ENCODE measurements at regions not wholly inside any gene's neighbourhood (a gene's known extent, or its start where the extent isn't known, plus 50 kb on each side); places are given as distances from the start of the nearest gene placed in this dataset.

GRCh38 chr13:60654415-60654814, 257.4 kb downstream of the TDRD3 start:
- intact Hi-C loops (cut with DNase I; ENCODE audit: low total_unique reads) = no loop called here
- TF ChIP-seq, protein P1, sequence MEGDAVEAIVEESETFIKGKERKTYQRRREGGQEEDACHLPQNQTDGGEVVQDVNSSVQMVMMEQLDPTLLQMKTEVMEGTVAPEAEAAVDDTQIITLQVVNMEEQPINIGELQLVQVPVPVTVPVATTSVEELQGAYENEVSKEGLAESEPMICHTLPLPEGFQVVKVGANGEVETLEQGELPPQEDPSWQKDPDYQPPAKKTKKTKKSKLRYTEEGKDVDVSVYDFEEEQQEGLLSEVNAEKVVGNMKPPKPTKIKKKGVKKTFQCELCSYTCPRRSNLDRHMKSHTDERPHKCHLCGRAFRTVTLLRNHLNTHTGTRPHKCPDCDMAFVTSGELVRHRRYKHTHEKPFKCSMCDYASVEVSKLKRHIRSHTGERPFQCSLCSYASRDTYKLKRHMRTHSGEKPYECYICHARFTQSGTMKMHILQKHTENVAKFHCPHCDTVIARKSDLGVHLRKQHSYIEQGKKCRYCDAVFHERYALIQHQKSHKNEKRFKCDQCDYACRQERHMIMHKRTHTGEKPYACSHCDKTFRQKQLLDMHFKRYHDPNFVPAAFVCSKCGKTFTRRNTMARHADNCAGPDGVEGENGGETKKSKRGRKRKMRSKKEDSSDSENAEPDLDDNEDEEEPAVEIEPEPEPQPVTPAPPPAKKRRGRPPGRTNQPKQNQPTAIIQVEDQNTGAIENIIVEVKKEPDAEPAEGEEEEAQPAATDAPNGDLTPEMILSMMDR (IDR thresholded peaks at IDR 0.05) = no peak
- no peak for TF ChIP-seq POLR2A (IDR thresholded peaks at IDR 0.05)
- no peak for DNase-seq (ENCODE audit: low spot score in 2 of 2)

DNA sequence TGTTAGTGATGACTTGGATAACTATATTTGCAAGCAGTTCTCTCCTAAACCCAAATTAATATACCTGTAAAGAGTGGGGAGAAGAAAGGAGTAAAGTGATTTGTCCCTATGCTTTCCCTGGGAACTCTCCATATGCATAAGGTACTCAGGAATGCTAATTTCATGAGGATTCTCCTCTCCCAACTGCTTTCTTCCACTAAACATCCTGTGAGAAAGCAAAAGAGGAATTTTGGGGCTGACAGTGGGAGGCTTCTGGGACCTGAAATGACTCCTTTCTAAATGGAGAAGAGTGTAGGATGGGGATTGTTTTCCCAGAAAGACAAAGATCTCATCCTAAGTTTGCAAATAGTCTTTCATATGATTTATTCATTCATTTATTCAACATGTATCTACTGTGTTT, 250.5 kb downstream of the TDRD3 start:
- DNase-seq (ENCODE audit: low spot score in 2 of 2) = no peak
- H3K4me3 ChIP-seq (ENCODE audit: low read depth, poor library complexity, severe bottlenecking) = no peak overlapping the region
- TF ChIP-seq POLR2A (IDR thresholded peaks at IDR 0.05) = no peak
- TF ChIP-seq, protein P1 (IDR thresholded peaks at IDR 0.05) = no peak
- intact Hi-C loops (cut with DNase I; ENCODE audit: low total_unique reads) = no loop called here

More at GRCh38 chr13:60654415-60654814, 257.4 kb downstream of the TDRD3 start:
- no peak overlapping the region for H3K4me3 ChIP-seq (ENCODE audit: low read depth, poor library complexity, severe bottlenecking)
- 33 to 35% methylated on average over 1 of the region's 1 CpG for WGBS, 2 donors

DNA sequence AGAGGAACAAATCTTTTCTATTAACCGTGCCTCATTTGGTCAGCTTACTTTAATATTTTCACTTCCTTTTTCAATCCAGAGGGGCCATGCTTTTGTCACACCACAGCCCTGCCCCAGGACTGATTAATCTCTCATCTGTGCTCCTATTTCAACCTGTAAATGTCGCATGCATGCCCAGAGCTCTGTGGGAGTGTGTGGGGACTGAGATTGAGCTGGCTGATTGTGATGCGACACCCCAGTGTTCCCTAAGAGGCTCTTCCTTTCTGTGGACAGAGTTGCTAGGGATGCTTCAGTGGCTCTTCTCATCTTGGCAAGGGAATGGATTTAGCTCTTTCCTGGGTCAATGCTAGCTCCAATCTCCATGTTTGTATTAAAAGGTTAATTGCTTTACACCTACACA, 249.6 kb downstream of the TDRD3 start:
- no peak for DNase-seq (ENCODE audit: low spot score in 2 of 2)
- intact Hi-C loops (cut with DNase I; ENCODE audit: low total_unique reads) = no loop called here
- no peak overlapping the region for H3K4me3 ChIP-seq (ENCODE audit: low read depth, poor library complexity, severe bottlenecking)
- 81% methylated on average over 3 of the region's 3 CpGs for WGBS, 2 donors
- TF ChIP-seq POLR2A (IDR thresholded peaks at IDR 0.05) = no peak
- TF ChIP-seq, protein P1 (IDR thresholded peaks at IDR 0.05) = no peak

DNA sequence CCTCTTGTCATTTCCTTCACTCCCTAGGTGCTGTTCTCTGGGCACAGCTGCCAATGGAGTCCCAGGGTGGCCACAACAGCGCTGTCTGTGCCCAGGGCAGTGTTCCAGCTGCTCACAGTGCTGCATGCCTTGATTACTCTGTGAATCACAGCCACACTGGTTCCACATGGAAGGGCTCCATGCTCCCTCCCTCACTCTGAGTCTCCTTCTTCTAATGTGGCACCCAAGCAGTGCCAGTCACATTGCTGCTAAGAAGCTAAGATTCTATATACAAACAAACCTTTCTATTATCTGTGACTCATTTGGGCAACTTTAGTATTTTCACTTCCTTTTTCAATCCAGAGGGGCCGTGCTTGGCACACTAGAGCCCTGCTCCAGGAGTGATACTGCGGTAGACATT, 248.7 kb downstream of the TDRD3 start:
- no peak for TF ChIP-seq POLR2A (IDR thresholded peaks at IDR 0.05)
- TF ChIP-seq, protein P1 (IDR thresholded peaks at IDR 0.05) = no peak
- 68 to 78% methylated on average over 3 of the region's 3 CpGs for WGBS, 2 donors
- intact Hi-C loops (cut with DNase I; ENCODE audit: low total_unique reads) = no loop called here
- no peak for DNase-seq (ENCODE audit: low spot score in 2 of 2)
- H3K4me3 ChIP-seq (ENCODE audit: low read depth, poor library complexity, severe bottlenecking) = no peak overlapping the region

- intact Hi-C loops (cut with DNase I; ENCODE audit: low total_unique reads) = no loop called here
- TF ChIP-seq, protein P1 (IDR thresholded peaks at IDR 0.05) = no peak
- TF ChIP-seq POLR2A (IDR thresholded peaks at IDR 0.05) = no peak
- WGBS, 2 donors = 34 to 39% methylated on average over 4 of the region's 4 CpGs
- DNase-seq (ENCODE audit: low spot score in 2 of 2) = no peak
- H3K4me3 ChIP-seq (ENCODE audit: low read depth, poor library complexity, severe bottlenecking) = no peak overlapping the region
These were observed 245.5 kb downstream of the TDRD3 start for GRCh38 chr13:60642552-60642951.

- intact Hi-C loops (cut with DNase I; ENCODE audit: low total_unique reads) = no loop called here
- 73 to 80% methylated on average over 5 of the region's 5 CpGs for WGBS, 2 donors
- TF ChIP-seq, protein P1 (IDR thresholded peaks at IDR 0.05) = no peak
- no peak for TF ChIP-seq POLR2A (IDR thresholded peaks at IDR 0.05)
- no peak overlapping the region for H3K4me3 ChIP-seq (ENCODE audit: low read depth, poor library complexity, severe bottlenecking)
- no peak for DNase-seq (ENCODE audit: low spot score in 2 of 2)
These were observed 232.1 kb downstream of the TDRD3 start for GRCh38 chr13:60629158-60629557.
